ENCODE measurements at regions not wholly inside any gene's neighbourhood (a gene's known extent, or its start where the extent isn't known, plus 50 kb on each side); places are given as distances from the start of the nearest gene placed in this dataset.

DNA sequence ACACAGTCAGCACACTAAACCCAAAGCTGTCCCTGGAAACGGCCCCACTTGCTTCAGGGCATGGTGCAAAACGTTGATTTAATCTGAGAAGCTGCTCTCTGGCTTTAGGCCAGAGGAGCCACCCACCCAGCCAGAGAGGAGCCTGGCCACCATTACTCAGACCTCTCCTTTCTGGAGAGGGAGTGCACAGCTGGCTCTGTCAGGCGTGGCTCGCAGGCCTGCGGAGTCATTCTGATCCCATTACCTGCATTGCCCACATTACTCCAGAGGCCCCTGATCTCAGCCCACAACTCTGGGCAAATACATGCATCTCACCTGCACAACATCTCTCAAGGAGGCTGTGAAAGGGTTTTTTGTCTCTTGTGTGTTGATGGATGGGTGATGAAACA, 370.0 kb upstream of the IGFBP3 start:
- intact Hi-C loops (cut with DNase I): no loop called here
- H3K4me3 ChIP-seq (ENCODE audit: low read length in 3 of 3): no peak overlapping the region
- peak overlapping the region in 1 of 2 donors; percentile 54 for H3K27ac ChIP-seq (ENCODE audit: low read depth in 2 of 2, low read length in 2 of 2)
- FAIRE-seq (no peak), DNase-seq (peak; percentile 17 to 73 (median 28))
- H3K9me3 ChIP-seq (ENCODE audit: control insufficient read depth in 2 of 3, insufficient read depth in 1 of 3, low read length in 3 of 3): no peaks in the 10 kb centered on the region
- H3K9ac ChIP-seq (ENCODE audit: low read length in 3 of 3): no peak overlapping the region
- TF ChIP-seq, protein P1, sequence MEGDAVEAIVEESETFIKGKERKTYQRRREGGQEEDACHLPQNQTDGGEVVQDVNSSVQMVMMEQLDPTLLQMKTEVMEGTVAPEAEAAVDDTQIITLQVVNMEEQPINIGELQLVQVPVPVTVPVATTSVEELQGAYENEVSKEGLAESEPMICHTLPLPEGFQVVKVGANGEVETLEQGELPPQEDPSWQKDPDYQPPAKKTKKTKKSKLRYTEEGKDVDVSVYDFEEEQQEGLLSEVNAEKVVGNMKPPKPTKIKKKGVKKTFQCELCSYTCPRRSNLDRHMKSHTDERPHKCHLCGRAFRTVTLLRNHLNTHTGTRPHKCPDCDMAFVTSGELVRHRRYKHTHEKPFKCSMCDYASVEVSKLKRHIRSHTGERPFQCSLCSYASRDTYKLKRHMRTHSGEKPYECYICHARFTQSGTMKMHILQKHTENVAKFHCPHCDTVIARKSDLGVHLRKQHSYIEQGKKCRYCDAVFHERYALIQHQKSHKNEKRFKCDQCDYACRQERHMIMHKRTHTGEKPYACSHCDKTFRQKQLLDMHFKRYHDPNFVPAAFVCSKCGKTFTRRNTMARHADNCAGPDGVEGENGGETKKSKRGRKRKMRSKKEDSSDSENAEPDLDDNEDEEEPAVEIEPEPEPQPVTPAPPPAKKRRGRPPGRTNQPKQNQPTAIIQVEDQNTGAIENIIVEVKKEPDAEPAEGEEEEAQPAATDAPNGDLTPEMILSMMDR (IDR thresholded peaks at IDR 0.05; ENCODE audit: borderline replicate concordance, extremely low read depth, insufficient read depth): no peak
- peaks cover 0 to 3% (median 3%) of the 10 kb centered on the region in 3 donors for H3K4me1 ChIP-seq (ENCODE audit: control insufficient read depth in 2 of 3, insufficient read depth in 2 of 3, low read depth in 1 of 3, low read length in 3 of 3)
- no peaks in the 10 kb centered on the region for H3K36me3 ChIP-seq (ENCODE audit: control insufficient read depth in 2 of 3, insufficient read depth in 3 of 3, low read length in 3 of 3)
- no peaks in the 10 kb centered on the region for H3K27me3 ChIP-seq (ENCODE audit: control insufficient read depth, insufficient read depth, low read length)

DNA sequence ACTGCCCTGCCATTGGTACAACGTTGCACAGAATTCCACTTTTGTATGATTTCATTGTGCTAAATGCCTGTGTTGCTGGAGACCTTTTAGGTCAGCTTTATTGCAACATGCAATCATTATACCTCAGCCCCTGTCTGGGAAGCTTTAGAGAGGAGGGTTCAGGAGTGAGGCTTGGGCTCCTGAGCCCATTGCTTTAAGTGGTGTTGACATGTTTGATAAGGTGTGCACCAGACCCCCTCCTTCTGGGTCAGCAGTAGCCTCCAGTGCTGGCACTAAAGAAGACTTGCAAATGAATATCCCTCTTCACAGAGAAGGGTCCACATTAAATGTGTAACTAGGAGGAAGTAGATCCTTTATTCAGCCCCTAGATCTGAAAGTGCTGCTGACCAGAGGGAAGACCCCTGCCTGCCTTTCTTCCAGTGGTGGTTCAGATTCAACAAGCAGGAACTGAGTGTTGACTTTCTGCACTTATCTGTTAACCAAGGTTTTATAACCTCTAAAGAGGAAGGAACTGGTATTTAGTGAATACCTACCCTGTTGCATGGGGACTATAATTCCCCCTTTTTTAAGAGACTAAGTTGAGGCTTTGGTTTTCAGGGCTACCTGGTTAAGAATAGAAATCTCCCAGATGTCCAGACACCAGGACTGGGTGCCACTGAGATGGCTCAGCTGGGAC, 369.4 kb upstream of the IGFBP3 start:
- DNase-seq (no peak), FAIRE-seq (no peak)
- intact Hi-C loops (cut with DNase I): no loop called here
- Histone ChIP-seq H3K27me3 (ENCODE audit: control insufficient read depth, insufficient read depth, low read length) (no peaks in the 10 kb centered on the region), H3K4me3 (ENCODE audit: low read length in 3 of 3) (no peak overlapping the region), H3K9me3 (ENCODE audit: control insufficient read depth in 2 of 3, insufficient read depth in 1 of 3, low read length in 3 of 3) (no peaks in the 10 kb centered on the region), H3K36me3 (ENCODE audit: control insufficient read depth in 2 of 3, insufficient read depth in 3 of 3, low read length in 3 of 3) (no peaks in the 10 kb centered on the region), H3K9ac (ENCODE audit: low read length in 3 of 3) (no peak overlapping the region), H3K4me1 (ENCODE audit: control insufficient read depth in 2 of 3, insufficient read depth in 2 of 3, low read depth in 1 of 3, low read length in 3 of 3) (peaks cover 0 to 3% (median 3%) of the 10 kb centered on the region in 3 donors), H3K27ac (ENCODE audit: low read depth in 2 of 2, low read length in 2 of 2) (no peak overlapping the region)
- TF ChIP-seq, protein P1 (IDR thresholded peaks at IDR 0.05; ENCODE audit: borderline replicate concordance, extremely low read depth, insufficient read depth): no peak

DNA sequence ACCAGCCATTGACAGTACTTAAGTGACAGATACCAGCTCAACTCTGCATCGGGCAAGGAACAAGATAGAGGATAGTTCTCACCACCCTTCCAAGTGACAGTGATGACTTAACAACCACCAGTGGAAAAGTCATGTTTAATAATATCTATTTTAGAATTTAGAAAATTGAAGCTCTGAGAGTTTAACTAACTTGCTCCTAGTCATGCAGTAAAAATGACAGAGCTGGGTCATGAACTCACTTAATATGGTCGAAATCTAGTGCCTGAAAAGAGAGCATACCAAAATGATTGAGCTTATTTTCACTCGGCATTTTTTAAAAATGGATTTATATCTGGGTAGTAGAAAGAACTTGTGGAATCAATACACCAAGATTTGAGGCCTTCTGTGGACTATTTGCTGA, 367.8 kb upstream of the IGFBP3 start:
- Histone ChIP-seq H3K36me3 (ENCODE audit: control insufficient read depth in 2 of 3, insufficient read depth in 3 of 3, low read length in 3 of 3) (no peaks in the 10 kb centered on the region), H3K27me3 (ENCODE audit: control insufficient read depth, insufficient read depth, low read length) (no peaks in the 10 kb centered on the region), H3K4me3 (ENCODE audit: low read length in 3 of 3) (no peak overlapping the region), H3K9me3 (ENCODE audit: control insufficient read depth in 2 of 3, insufficient read depth in 1 of 3, low read length in 3 of 3) (no peaks in the 10 kb centered on the region), H3K27ac (ENCODE audit: low read depth in 2 of 2, low read length in 2 of 2) (no peak overlapping the region), H3K4me1 (ENCODE audit: control insufficient read depth in 2 of 3, insufficient read depth in 2 of 3, low read depth in 1 of 3, low read length in 3 of 3) (peaks cover 0 to 3% (median 3%) of the 10 kb centered on the region in 3 donors), H3K9ac (ENCODE audit: low read length in 3 of 3) (no peak overlapping the region)
- intact Hi-C loops (cut with DNase I): no loop called here
- DNase-seq: no peak
- TF ChIP-seq, protein P1 (IDR thresholded peaks at IDR 0.05; ENCODE audit: borderline replicate concordance, extremely low read depth, insufficient read depth): no peak
- no peak for FAIRE-seq

DNA sequence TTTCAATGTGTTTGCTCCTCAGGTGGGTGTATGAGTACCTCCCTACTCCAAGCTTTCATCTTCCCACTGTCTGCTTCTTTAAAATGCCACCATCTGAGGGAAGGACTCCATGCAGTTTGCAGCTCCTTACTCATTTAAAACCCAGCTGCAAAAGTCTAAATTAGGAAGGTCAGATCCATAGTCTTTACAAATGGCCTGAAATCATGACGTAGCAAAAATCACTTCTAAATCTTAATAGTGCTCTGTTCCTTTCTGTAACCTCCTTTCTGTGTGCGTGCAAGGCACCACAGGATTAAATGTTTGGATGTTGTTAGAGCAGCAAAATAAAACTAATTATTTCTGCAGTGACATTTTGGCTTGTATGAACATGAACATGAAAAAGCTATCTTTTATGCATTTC, 366.9 kb upstream of the IGFBP3 start:
- Histone ChIP-seq H3K27me3 (ENCODE audit: control insufficient read depth, insufficient read depth, low read length) (no peaks in the 10 kb centered on the region), H3K9ac (ENCODE audit: low read length in 3 of 3) (no peak overlapping the region), H3K36me3 (ENCODE audit: control insufficient read depth in 2 of 3, insufficient read depth in 3 of 3, low read length in 3 of 3) (no peaks in the 10 kb centered on the region), H3K4me3 (ENCODE audit: low read length in 3 of 3) (no peak overlapping the region), H3K9me3 (ENCODE audit: control insufficient read depth in 2 of 3, insufficient read depth in 1 of 3, low read length in 3 of 3) (no peaks in the 10 kb centered on the region), H3K27ac (ENCODE audit: low read depth in 2 of 2, low read length in 2 of 2) (no peak overlapping the region), H3K4me1 (ENCODE audit: control insufficient read depth in 2 of 3, insufficient read depth in 2 of 3, low read depth in 1 of 3, low read length in 3 of 3) (peaks cover 0 to 3% (median 3%) of the 10 kb centered on the region in 3 donors)
- FAIRE-seq: no peak
- DNase-seq: no peak
- TF ChIP-seq, protein P1 (IDR thresholded peaks at IDR 0.05; ENCODE audit: borderline replicate concordance, extremely low read depth, insufficient read depth): no peak
- intact Hi-C loops (cut with DNase I): no loop called here
